ENCODE measurements at regions not wholly inside any gene's neighbourhood (a gene's known extent, or its start where the extent isn't known, plus 50 kb on each side); places are given as distances from the start of the nearest gene placed in this dataset.

- TF ChIP-seq, protein P1, sequence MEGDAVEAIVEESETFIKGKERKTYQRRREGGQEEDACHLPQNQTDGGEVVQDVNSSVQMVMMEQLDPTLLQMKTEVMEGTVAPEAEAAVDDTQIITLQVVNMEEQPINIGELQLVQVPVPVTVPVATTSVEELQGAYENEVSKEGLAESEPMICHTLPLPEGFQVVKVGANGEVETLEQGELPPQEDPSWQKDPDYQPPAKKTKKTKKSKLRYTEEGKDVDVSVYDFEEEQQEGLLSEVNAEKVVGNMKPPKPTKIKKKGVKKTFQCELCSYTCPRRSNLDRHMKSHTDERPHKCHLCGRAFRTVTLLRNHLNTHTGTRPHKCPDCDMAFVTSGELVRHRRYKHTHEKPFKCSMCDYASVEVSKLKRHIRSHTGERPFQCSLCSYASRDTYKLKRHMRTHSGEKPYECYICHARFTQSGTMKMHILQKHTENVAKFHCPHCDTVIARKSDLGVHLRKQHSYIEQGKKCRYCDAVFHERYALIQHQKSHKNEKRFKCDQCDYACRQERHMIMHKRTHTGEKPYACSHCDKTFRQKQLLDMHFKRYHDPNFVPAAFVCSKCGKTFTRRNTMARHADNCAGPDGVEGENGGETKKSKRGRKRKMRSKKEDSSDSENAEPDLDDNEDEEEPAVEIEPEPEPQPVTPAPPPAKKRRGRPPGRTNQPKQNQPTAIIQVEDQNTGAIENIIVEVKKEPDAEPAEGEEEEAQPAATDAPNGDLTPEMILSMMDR (IDR thresholded peaks at IDR 0.05) = no peak
- TF ChIP-seq EZH2 (IDR thresholded peaks at IDR 0.05) = no peak
Measured at GRCh38 chrX:109264878-109265277, 217.0 kb downstream of the GUCY2F start.
